RWPE2 (cell line): ENCODE measurements at regions not wholly inside any gene's neighbourhood (a gene's known extent, or its start where the extent isn't known, plus 50 kb on each side); places are given as distances from the start of the nearest gene placed in this dataset.

Experiments used
- ATAC-seq: fragments of 200-7000 bp; cut with Tn5 transposase; 3 replicates; pipeline ENCODE4 v1.9.1; 2021; ENCODE audit warnings: low read depth
- DNase-seq: peaks from one replicate; pipeline ENCODE4 v3.0.0-alpha.2; 2020; ENCODE audit warnings: low spot score
- H3K27ac ChIP-seq: fragments of 450-650 bp; 2 replicates; pipeline ENCODE4 v1.5.1; 2017; ENCODE audit warnings: mild to moderate bottlenecking; ENCODE audit not compliant: poor library complexity, severe bottlenecking
- H3K27me3 ChIP-seq: fragments of 250-450 bp; sonication (Bioruptor Pico); 2 replicates; pipeline ENCODE4 v1.5.1; 2021; ENCODE audit warnings: mild to moderate bottlenecking, moderate library complexity; ENCODE audit not compliant: insufficient read depth, poor library complexity, severe bottlenecking
- H3K36me3 ChIP-seq: fragments of 250-450 bp; sonication (Bioruptor Pico); 2 replicates; pipeline ENCODE4 v1.5.1; 2020; ENCODE audit warnings: low read depth, mild to moderate bottlenecking, moderate library complexity
- H3K4me1 ChIP-seq: fragments of 250-450 bp; sonication (Bioruptor Pico); 2 replicates; pipeline ENCODE4 v1.5.1; 2021; ENCODE audit warnings: mild to moderate bottlenecking, moderate library complexity; ENCODE audit not compliant: insufficient read depth, poor library complexity, severe bottlenecking
- H3K4me3 ChIP-seq: fragments of 250-450 bp; sonication (Bioruptor Pico); 2 replicates; pipeline ENCODE4 v1.5.1; 2021; ENCODE audit warnings: mild to moderate bottlenecking, moderate library complexity; ENCODE audit not compliant: severe bottlenecking
- H3K9me3 ChIP-seq: fragments of 250-450 bp; sonication (Bioruptor Pico); 2 replicates; pipeline ENCODE4 v1.5.1; 2021; ENCODE audit warnings: mild to moderate bottlenecking, moderate library complexity; ENCODE audit not compliant: severe bottlenecking
- CTCF ChIP-seq: fragments of 450-650 bp; IDR thresholded peaks from one replicate; pipeline ENCODE4 v1.5.1; 2017; ENCODE audit warnings: mild to moderate bottlenecking, moderate library complexity; ENCODE audit not compliant: poor library complexity, severe bottlenecking

GRCh38 chr19:30815889-30816580 lies 443.9 kb downstream of the ZNF536 start:
- Histone ChIP-seq H3K27me3 (peaks cover 4% of the 10 kb centered on the region), H3K27ac (no peak overlapping the region), H3K4me3 (no peak overlapping the region), H3K36me3 (no peaks in the 10 kb centered on the region), H3K4me1 (no peaks in the 10 kb centered on the region), H3K9me3 (no peaks in the 10 kb centered on the region)
- DNase-seq: no peak
- no peak for ATAC-seq
- TF ChIP-seq CTCF: no peak

- no peak for TF ChIP-seq CTCF
- Histone ChIP-seq H3K27me3 (no peaks in the 10 kb centered on the region), H3K9me3 (no peaks in the 10 kb centered on the region), H3K27ac (no peak overlapping the region), H3K4me1 (no peaks in the 10 kb centered on the region), H3K36me3 (no peaks in the 10 kb centered on the region), H3K4me3 (no peak overlapping the region)
- DNase-seq (no peak), ATAC-seq (no peak)
These were observed 440.0 kb downstream of the ZNF536 start for GRCh38 chr19:30812099-30812678.

- ATAC-seq: no peak
- TF ChIP-seq CTCF: no peak
These were observed 439.4 kb downstream of the ZNF536 start for GRCh38 chr19:30811397-30812098.

GRCh38 chr19:30810726-30811125 lies 438.5 kb downstream of the ZNF536 start:
- DNase-seq (no peak), ATAC-seq (no peak)
- Histone ChIP-seq H3K9me3 (no peaks in the 10 kb centered on the region), H3K27me3 (no peaks in the 10 kb centered on the region), H3K36me3 (no peaks in the 10 kb centered on the region), H3K4me1 (no peaks in the 10 kb centered on the region), H3K27ac (no peak overlapping the region), H3K4me3 (no peak overlapping the region)
- TF ChIP-seq CTCF: no peak

More at GRCh38 chr19:30811397-30812098, 439.4 kb downstream of the ZNF536 start:
- Histone ChIP-seq H3K27me3 (no peaks in the 10 kb centered on the region), H3K27ac (no peak overlapping the region), H3K9me3 (no peaks in the 10 kb centered on the region), H3K36me3 (no peaks in the 10 kb centered on the region), H3K4me3 (no peak overlapping the region), H3K4me1 (no peaks in the 10 kb centered on the region)
- DNase-seq: no peak
